DOHH2 (cell line): ENCODE measurements at regions not wholly inside any gene's neighbourhood (a gene's known extent, or its start where the extent isn't known, plus 50 kb on each side); places are given as distances from the start of the nearest gene placed in this dataset.

Source experiments
- H3F3A ChIP-seq: fragments of 200-600 bp; sonication (generic), shearing (Covaris generic); 2 replicates; pipeline ENCODE4 v1.6.0; 2016; ENCODE audit warnings: antibody characterized with exemption, mild to moderate bottlenecking; ENCODE audit not compliant: control insufficient read depth, insufficient read depth
- H3K27ac ChIP-seq: fragments of 200-600 bp; sonication (generic); 2 replicates; pipeline ENCODE4 v1.5.1; 2014; ENCODE audit warnings: low read depth, mild to moderate bottlenecking, low read length, moderate library complexity
- H3K27me3 ChIP-seq: fragments of 200-600 bp; sonication (generic); 2 replicates; pipeline ENCODE4 v1.6.1; 2014; ENCODE audit warnings: mild to moderate bottlenecking, low read length, mixed read lengths; ENCODE audit not compliant: control insufficient read depth
- H3K36me3 ChIP-seq: fragments of 200-600 bp; sonication (generic); 2 replicates; pipeline ENCODE4 v1.6.1; 2014; ENCODE audit warnings: mild to moderate bottlenecking, low read length, moderate library complexity, mixed read lengths; ENCODE audit not compliant: control insufficient read depth
- H3K4me1 ChIP-seq: fragments of 200-600 bp; sonication (generic); 2 replicates; pipeline ENCODE4 v1.6.1; 2014; ENCODE audit warnings: mild to moderate bottlenecking, low read length, mixed read lengths; ENCODE audit not compliant: control insufficient read depth
- H3K4me2 ChIP-seq: fragments of 200-600 bp; sonication (generic); 2 replicates; pipeline ENCODE4 v1.6.0; 2014; ENCODE audit warnings: mild to moderate bottlenecking, low read length, moderate library complexity
- H3K4me3 ChIP-seq: fragments of 200-600 bp; sonication (generic); 2 replicates; pipeline ENCODE4 v1.5.1; 2014; ENCODE audit warnings: mild to moderate bottlenecking, low read length, mixed read lengths
- H3K79me2 ChIP-seq: fragments of 200-600 bp; sonication (generic); 2 replicates; pipeline ENCODE4 v1.6.1; 2014; ENCODE audit warnings: mild to moderate bottlenecking, low read length, mixed read lengths; ENCODE audit not compliant: control insufficient read depth
- H3K9me2 ChIP-seq: fragments of 200-600 bp; sonication (generic); replicated peaks from 2 replicates; pipeline ENCODE4 v1.6.1; 2014; ENCODE audit warnings: mild to moderate bottlenecking, low read length, mixed read lengths; ENCODE audit not compliant: control insufficient read depth
- H3K9me3 ChIP-seq: fragments of 200-600 bp; sonication (generic); 2 replicates; pipeline ENCODE4 v1.6.1; 2014; ENCODE audit warnings: antibody characterized with exemption, low read length, mixed read lengths; ENCODE audit not compliant: control insufficient read depth, insufficient read depth
- H4K20me1 ChIP-seq: fragments of 200-600 bp; sonication (generic); 2 replicates; pipeline ENCODE4 v1.6.0; 2014; ENCODE audit warnings: low read depth, mild to moderate bottlenecking, antibody characterized with exemption, low read length, moderate library complexity; ENCODE audit not compliant: control insufficient read depth, insufficient read depth
- EZH2phosphoT487 ChIP-seq: fragments of 200-600 bp; sonication (generic); IDR thresholded peaks from 2 replicates; pipeline ENCODE4 v1.6.1; 2017; ENCODE audit warnings: borderline replicate concordance, mild to moderate bottlenecking, antibody characterized with exemption, low read length, moderate library complexity, mixed read lengths
- TF ChIP-seq, protein P1 (sequence below): fragments of 200-600 bp; sonication (generic); IDR thresholded peaks from one replicate; pipeline ENCODE4 v1.5.1; 2014; ENCODE audit warnings: antibody characterized with exemption, mild to moderate bottlenecking, low read depth, low read length; ENCODE audit not compliant: poor library complexity, severe bottlenecking

DNA sequence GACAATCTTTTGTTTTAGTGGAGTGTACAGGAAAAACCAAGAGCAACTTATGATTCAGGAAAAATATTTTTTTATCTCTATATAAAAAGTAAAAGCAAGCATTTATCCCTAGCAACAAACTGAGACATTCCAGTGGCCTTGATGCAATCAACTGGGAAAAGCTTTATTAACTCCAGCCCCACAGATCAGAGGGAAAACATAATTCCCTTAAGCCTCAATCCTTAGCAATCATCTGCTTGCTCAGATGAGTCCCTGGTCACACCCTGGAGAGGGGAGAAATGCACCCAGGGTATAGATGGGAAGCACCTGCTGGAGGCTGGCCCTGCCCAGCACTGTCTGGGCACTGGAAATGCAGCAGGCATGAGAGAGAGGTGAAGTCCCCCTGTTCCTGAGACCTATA, 636.6 kb downstream of the TNS3 start:
- H3K9me2 ChIP-seq: no peaks in the 10 kb centered on the region
- no peaks in the 10 kb centered on the region for H3F3A ChIP-seq
- H3K4me1 ChIP-seq: no peaks in the 10 kb centered on the region
- H3K4me3 ChIP-seq: no peak overlapping the region
- no peak for TF ChIP-seq EZH2phosphoT487
- TF ChIP-seq, protein P1, sequence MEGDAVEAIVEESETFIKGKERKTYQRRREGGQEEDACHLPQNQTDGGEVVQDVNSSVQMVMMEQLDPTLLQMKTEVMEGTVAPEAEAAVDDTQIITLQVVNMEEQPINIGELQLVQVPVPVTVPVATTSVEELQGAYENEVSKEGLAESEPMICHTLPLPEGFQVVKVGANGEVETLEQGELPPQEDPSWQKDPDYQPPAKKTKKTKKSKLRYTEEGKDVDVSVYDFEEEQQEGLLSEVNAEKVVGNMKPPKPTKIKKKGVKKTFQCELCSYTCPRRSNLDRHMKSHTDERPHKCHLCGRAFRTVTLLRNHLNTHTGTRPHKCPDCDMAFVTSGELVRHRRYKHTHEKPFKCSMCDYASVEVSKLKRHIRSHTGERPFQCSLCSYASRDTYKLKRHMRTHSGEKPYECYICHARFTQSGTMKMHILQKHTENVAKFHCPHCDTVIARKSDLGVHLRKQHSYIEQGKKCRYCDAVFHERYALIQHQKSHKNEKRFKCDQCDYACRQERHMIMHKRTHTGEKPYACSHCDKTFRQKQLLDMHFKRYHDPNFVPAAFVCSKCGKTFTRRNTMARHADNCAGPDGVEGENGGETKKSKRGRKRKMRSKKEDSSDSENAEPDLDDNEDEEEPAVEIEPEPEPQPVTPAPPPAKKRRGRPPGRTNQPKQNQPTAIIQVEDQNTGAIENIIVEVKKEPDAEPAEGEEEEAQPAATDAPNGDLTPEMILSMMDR: no peak
- no peaks in the 10 kb centered on the region for H3K27me3 ChIP-seq
- no peaks in the 10 kb centered on the region for H3K9me3 ChIP-seq
- no peaks in the 10 kb centered on the region for H3K36me3 ChIP-seq
- H3K4me2 ChIP-seq: no peak overlapping the region
- no peak overlapping the region for H3K27ac ChIP-seq
- no peaks in the 10 kb centered on the region for H4K20me1 ChIP-seq
- H3K79me2 ChIP-seq: no peaks in the 10 kb centered on the region

DNA sequence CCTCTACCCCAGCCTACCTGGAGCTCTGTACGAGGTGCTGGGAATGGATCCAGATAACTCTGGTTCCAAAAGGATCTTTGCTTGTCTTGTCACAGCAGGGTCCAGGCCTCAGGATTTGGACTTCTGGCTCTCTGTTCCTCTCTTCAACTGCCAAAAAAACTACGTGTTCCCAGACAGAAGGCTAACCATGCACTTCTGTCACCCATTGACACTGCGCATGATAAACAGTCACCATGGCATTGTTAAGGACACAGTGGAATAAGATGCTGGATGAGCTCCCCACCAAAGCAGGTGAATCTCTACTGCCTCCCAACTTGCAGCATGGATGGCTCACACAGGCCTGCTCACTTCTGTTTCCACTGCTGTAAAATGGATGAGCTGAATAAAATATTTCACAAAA, 637.9 kb downstream of the TNS3 start:
- no peaks in the 10 kb centered on the region for H3F3A ChIP-seq
- TF ChIP-seq, protein P1: no peak
- TF ChIP-seq EZH2phosphoT487: no peak
- H3K4me2 ChIP-seq: no peak overlapping the region
- H3K4me3 ChIP-seq: no peak overlapping the region
- no peak overlapping the region for H3K27ac ChIP-seq
- H3K36me3 ChIP-seq: no peaks in the 10 kb centered on the region
- H3K79me2 ChIP-seq: no peaks in the 10 kb centered on the region
- no peaks in the 10 kb centered on the region for H4K20me1 ChIP-seq
- no peaks in the 10 kb centered on the region for H3K27me3 ChIP-seq
- no peaks in the 10 kb centered on the region for H3K9me3 ChIP-seq
- peaks cover 11% of the 10 kb centered on the region for H3K4me1 ChIP-seq
- H3K9me2 ChIP-seq: no peaks in the 10 kb centered on the region

DNA sequence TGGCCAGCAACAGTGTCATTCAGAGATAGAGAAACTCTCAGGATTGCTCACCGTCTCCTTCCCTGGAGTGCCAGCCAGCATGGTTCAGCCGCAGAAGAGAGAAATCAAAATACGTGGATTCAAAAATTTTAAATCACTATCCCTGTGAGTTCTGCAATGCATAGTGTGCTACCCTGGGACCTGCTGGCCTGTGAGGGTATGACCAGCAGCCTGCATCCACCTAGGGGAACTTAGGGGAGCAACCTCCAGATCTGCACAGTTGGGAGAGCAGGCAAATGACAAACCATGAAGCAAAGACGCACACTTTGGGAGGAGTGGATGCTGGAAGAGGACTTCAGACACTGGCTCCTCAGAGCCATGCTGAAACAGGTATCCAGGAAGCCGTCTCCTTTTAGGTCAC, 639.3 kb downstream of the TNS3 start:
- H3K4me2 ChIP-seq: no peak overlapping the region
- peaks cover 13% of the 10 kb centered on the region for H3K4me1 ChIP-seq
- H4K20me1 ChIP-seq: no peaks in the 10 kb centered on the region
- H3K36me3 ChIP-seq: no peaks in the 10 kb centered on the region
- H3K79me2 ChIP-seq: no peaks in the 10 kb centered on the region
- no peaks in the 10 kb centered on the region for H3K9me3 ChIP-seq
- TF ChIP-seq, protein P1: no peak
- no peak for TF ChIP-seq EZH2phosphoT487
- no peaks in the 10 kb centered on the region for H3K27me3 ChIP-seq
- H3F3A ChIP-seq: no peaks in the 10 kb centered on the region
- no peak overlapping the region for H3K27ac ChIP-seq
- H3K4me3 ChIP-seq: no peak overlapping the region
- H3K9me2 ChIP-seq: no peaks in the 10 kb centered on the region

DNA sequence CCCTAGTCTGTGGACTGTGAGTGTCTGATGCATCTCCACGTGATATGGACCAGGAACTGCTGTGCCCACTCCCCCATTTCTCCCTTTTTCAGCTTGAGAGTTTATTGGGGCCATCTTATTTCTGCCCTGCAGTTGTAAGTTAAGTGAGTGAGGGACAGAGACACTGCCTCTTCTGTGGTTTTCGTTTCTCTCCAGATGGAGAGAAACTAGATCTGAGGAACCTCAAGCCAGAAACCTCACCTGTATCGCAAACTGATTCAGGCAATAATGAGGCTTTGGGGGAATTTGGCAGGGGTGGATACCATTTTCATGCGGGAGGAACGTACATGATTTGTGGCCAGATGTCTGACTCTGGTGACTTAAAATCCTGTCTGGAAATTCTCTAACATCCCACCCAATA, 641.7 kb downstream of the TNS3 start:
- no peak for TF ChIP-seq EZH2phosphoT487
- TF ChIP-seq, protein P1: no peak
- no peak overlapping the region for H3K4me2 ChIP-seq

More for the DNA sequence above, 641.7 kb downstream of the TNS3 start:
- Histone ChIP-seq H3K4me3 (no peak overlapping the region), H3K27ac (no peak overlapping the region), H4K20me1 (no peaks in the 10 kb centered on the region), H3F3A (no peaks in the 10 kb centered on the region), H3K9me2 (no peaks in the 10 kb centered on the region), H3K27me3 (no peaks in the 10 kb centered on the region), H3K9me3 (no peaks in the 10 kb centered on the region), H3K79me2 (no peaks in the 10 kb centered on the region), H3K4me1 (peaks cover 13% of the 10 kb centered on the region), H3K36me3 (no peaks in the 10 kb centered on the region)
